Adrenal gland (tissue), 9 donors: ENCODE measurements at regions not wholly inside any gene's neighbourhood (a gene's known extent, or its start where the extent isn't known, plus 50 kb on each side); places are given as distances from the start of the nearest gene placed in this dataset.
"Not testable (repeated sequence)": the region's sequence is repeated elsewhere in the genome, so short reads cannot be mapped to it uniquely, and the experiment has no call there.

Source experiments
- DNase-seq, 7 donors: peaks; one replicate each; pipeline ENCODE4 v3.0.0-alpha.2; 2019 to 2020
- H3K27ac ChIP-seq, 5 donors: fragments of 200-600 bp; sonication (generic) in 4 of 5; 1 replicate in 3 of 5; 2 replicates in 2 of 5; pipeline versions ENCODE4 v1.5.1 to v1.8.0; 2016 to 2020; ENCODE audit warnings: mild to moderate bottlenecking in 1 of 5
- H3K27me3 ChIP-seq: fragments of 200-600 bp; 2 replicates; pipeline ENCODE4 v1.8.0; 2021
- H3K36me3 ChIP-seq, 2 donors: fragments of 200-600 bp; replicated peaks in 1 of 2; 1 replicate in 1 of 2; 2 replicates in 1 of 2; pipeline versions ENCODE4 v1.5.1 to v1.8.0; 2018 to 2022
- H3K4me1 ChIP-seq, 2 donors: fragments of 200-600 bp; replicated peaks in 1 of 2; 1 replicate in 1 of 2; 2 replicates in 1 of 2; pipeline versions ENCODE4 v1.5.1 to v1.8.0; 2018 to 2021
- H3K4me3 ChIP-seq, 4 donors: fragments of 200-600 bp; sonication (generic) in 3 of 4; one replicate each; pipeline ENCODE4 v1.5.1; 2016 to 2018
- H3K9me3 ChIP-seq, 3 donors: fragments of 200-600 bp; sonication (generic) in 1 of 3; replicated peaks in 1 of 3; 1 replicate in 2 of 3; 2 replicates in 1 of 3; pipeline versions ENCODE4 v1.5.1 to v1.8.0; 2016 to 2021
- POLR2A ChIP-seq, 2 donors: fragments of 450-650 bp; IDR thresholded peaks; one replicate each; pipeline ENCODE4 v1.6.1; 2017; ENCODE audit warnings: antibody characterized with exemption in 2 of 2, mild to moderate bottlenecking in 2 of 2, moderate library complexity in 1 of 2
- WGBS, 4 donors: extraction: QIAGEN DNeasy Blood & Tissue Kit in 2 of 4; methylation state at CpG; one replicate each; pipeline versions ENCODE4 v1.1.5 to v1.1.7; 2013 to 2017; 5-methylcytosine and 5-hydroxymethylcytosine counted together
- intact Hi-C, 2 donors: fragments of 100-400 bp; cut with DNase I; formaldehyde crosslinking; loops; one replicate each; pipeline versions ENCODE4 v1.14.1 to v1.15.0; 2022 to 2023
- TF ChIP-seq, protein P1 (sequence below), 6 experiments: fragments of 450-650 bp in 4 of 6; fragments of 200-600 bp in 2 of 6; sonication (generic) in 1 of 6; IDR thresholded peaks; 1 replicate in 5 of 6; 2 replicates in 1 of 6; pipeline versions ENCODE4 v1.5.1 to v1.8.0; 2016 to 2021; ENCODE audit warnings: antibody characterized with exemption in 6 of 6, mild to moderate bottlenecking in 2 of 6, moderate library complexity in 1 of 6
- donor health status: healthy with polysubstance abuse.
- donor health status: Bipolar disorder and iron deficiency.
- donor health status: DM: yes; HTN: yes; CAD: no.
- donor health status: DM: no; HTN: no; CAD: no.
- donor health status: DM: no; HTN: no; CAD: no.

GRCh38 chr6:25138233-25138933 lies 140.8 kb upstream of the CARMIL1 start:
- WGBS, 4 donors: 3 to 12% (median 8%) methylated on average over 7 of the region's 7 CpGs
- Histone ChIP-seq H3K4me3 (peak overlapping the region in 3 of 4 donors; percentile 9 to 68 (median 61)), H3K27ac (peak overlapping the region; percentile 53 to 96 (median 68)), H3K27me3 (no peaks in the 10 kb centered on the region), H3K4me1 (peaks cover 0 to 15% of the 10 kb centered on the region in 2 donors), H3K9me3 (peaks cover 0 to 13% (median 0%) of the 10 kb centered on the region in 3 donors), H3K36me3 (no peaks in the 10 kb centered on the region)
- TF ChIP-seq POLR2A (IDR thresholded peaks at IDR 0.05): peak; percentile 53 to 59
- TF ChIP-seq, protein P1, sequence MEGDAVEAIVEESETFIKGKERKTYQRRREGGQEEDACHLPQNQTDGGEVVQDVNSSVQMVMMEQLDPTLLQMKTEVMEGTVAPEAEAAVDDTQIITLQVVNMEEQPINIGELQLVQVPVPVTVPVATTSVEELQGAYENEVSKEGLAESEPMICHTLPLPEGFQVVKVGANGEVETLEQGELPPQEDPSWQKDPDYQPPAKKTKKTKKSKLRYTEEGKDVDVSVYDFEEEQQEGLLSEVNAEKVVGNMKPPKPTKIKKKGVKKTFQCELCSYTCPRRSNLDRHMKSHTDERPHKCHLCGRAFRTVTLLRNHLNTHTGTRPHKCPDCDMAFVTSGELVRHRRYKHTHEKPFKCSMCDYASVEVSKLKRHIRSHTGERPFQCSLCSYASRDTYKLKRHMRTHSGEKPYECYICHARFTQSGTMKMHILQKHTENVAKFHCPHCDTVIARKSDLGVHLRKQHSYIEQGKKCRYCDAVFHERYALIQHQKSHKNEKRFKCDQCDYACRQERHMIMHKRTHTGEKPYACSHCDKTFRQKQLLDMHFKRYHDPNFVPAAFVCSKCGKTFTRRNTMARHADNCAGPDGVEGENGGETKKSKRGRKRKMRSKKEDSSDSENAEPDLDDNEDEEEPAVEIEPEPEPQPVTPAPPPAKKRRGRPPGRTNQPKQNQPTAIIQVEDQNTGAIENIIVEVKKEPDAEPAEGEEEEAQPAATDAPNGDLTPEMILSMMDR (IDR thresholded peaks at IDR 0.05): peak in 5 of 6 experiments; percentile 21 to 53 (median 44)
- DNase-seq: peak; percentile 56 to 87 (median 73)
- intact Hi-C loops: no loop called here

DNA sequence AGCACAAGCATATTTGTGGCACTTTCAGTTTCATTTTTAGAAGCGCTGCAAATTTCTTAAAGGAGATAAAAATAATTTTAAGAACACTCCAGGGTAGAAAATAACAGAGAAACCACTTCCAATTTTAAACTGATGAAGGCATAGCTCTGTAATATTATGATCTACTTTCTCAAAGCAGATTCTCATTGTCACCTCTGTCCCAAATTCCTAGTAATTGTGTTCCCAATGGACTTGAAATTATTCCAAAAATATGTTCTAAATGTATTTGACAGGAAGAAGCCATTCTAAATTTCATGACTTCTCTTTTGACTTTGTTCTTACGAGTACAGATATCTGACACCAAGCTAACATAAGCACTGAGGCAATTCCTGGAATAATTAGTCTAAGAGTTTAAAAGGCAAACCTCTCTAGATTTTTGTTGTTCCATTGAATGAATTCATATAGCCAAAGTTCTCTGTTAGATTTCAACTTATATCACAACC lies 140.2 kb upstream of the CARMIL1 start:
- H3K36me3 ChIP-seq: no peaks in the 10 kb centered on the region
- 4 to 11% (median 7%) methylated on average over 2 of the region's 2 CpGs for WGBS, 4 donors
- TF ChIP-seq POLR2A (IDR thresholded peaks at IDR 0.05): no peak
- TF ChIP-seq, protein P1 (IDR thresholded peaks at IDR 0.05): no peak
- H3K27ac ChIP-seq: peak overlapping the region; percentile 53 to 96 (median 68)
- H3K9me3 ChIP-seq: peaks cover 0 to 13% (median 0%) of the 10 kb centered on the region in 3 donors
- H3K27me3 ChIP-seq: no peaks in the 10 kb centered on the region
- no peak for DNase-seq
- intact Hi-C loops: no loop called here
- peaks cover 0 to 14% of the 10 kb centered on the region in 2 donors for H3K4me1 ChIP-seq
- H3K4me3 ChIP-seq: peak overlapping the region in 2 of 4 donors; percentile 9 to 61

DNA sequence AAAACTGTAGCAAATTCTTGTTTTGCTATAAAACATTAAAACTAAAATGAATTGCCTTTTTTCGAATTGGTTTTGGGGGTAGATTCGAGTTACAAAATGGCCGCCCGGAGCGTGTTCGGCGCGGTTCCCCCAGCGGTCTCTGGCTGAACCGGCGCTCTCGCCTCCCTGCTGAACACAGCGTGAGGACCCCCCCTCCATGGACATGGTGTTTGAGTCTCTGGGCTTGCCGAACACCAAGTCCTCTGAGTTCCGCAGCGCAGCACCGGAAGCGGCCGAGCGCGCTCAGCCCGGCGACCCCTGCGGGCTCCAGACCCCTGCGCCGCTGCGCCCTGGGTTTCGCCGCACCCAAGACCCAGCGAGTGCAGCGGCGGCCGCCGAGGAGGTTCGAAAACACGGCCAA lies 139.6 kb upstream of the CARMIL1 start:
- peak overlapping the region in 1 of 4 donors; percentile 61 for H3K4me3 ChIP-seq
- H3K27ac ChIP-seq: peak overlapping the region in 1 of 5 donors; percentile 87
- intact Hi-C loops, H3K27me3 ChIP-seq, H3K36me3 ChIP-seq, H3K9me3 ChIP-seq: not testable (repeated sequence)
- peaks cover 0 to 12% of the 10 kb centered on the region in 2 donors for H3K4me1 ChIP-seq
- 67 to 91% (median 79%) methylated on average over 32 to 36 of the region's 36 CpGs for WGBS, 4 donors
- peak in 1 of 7 donors; percentile 23 for DNase-seq

GRCh38 chr6:25142506-25142905 lies 136.7 kb upstream of the CARMIL1 start:
- no peak for DNase-seq
- Histone ChIP-seq H3K27ac (no peak overlapping the region), H3K4me3 (no peak overlapping the region), H3K36me3 (no peaks in the 10 kb centered on the region), H3K4me1 (peaks cover 0 to 9% of the 10 kb centered on the region in 2 donors), H3K9me3 (no peaks in the 10 kb centered on the region), H3K27me3 (no peaks in the 10 kb centered on the region)
- intact Hi-C loops: no loop called here
- 80 to 93% (median 84%) methylated on average over 2 of the region's 2 CpGs for WGBS, 4 donors
- TF ChIP-seq POLR2A (IDR thresholded peaks at IDR 0.05): no peak
- TF ChIP-seq, protein P1 (IDR thresholded peaks at IDR 0.05): no peak
